GM12878 (cell line): ENCODE measurements at regions not wholly inside any gene's neighbourhood (a gene's known extent, or its start where the extent isn't known, plus 50 kb on each side); places are given as distances from the start of the nearest gene placed in this dataset.

ENCODE experiments used
- ATAC-seq: fragments of 200-7000 bp; cut with Tn5 transposase; 3 replicates; pipeline ENCODE4 v1.9.1; 2020; ENCODE audit warnings: mild to moderate bottlenecking, moderate library complexity
- BruUV-seq: library from RNA; stranded (reverse); fragments of 400-500 nt; replicated peaks from 2 replicates; lab custom pipeline; 2021; lab: Mats Ljungman, UMichigan
- CTCF ChIA-PET: fragments of 300-600 bp; sonication (Branson Sonifier 250); formaldehyde crosslinking; extraction: SDS; loops from one replicate; lab custom pipeline; 2021; ENCODE audit warnings: inconsistent platforms; lab: Yijun Ruan, JAX
- POLR2A ChIA-PET: fragments of 350-600 bp; formaldehyde crosslinking; extraction: SDS; loops from one replicate; lab custom pipeline; 2021; ENCODE audit warnings: inconsistent platforms; lab: Charles Lee
- RAD21 ChIA-PET: fragments of 300-600 bp; sonication (Branson Sonifier 250); formaldehyde crosslinking; loops from one replicate; lab custom pipeline; 2023; ENCODE audit warnings: antibody characterized with exemption; ENCODE audit not compliant: unreplicated experiment; lab: Charles Lee
- SMC1A ChIA-PET: fragments of 300-600 bp; sonication (Branson Sonifier 250); formaldehyde crosslinking; loops from one replicate; lab custom pipeline; 2023; ENCODE audit not compliant: unreplicated experiment, uncharacterized antibody; lab: Charles Lee
- DNase-seq: peaks from one replicate; pipeline ENCODE4 v3.0.0-alpha.2; 2011; ENCODE audit warnings: low read depth, low spot score
- FAIRE-seq: peaks from 3 replicates; lab custom pipeline; 2011; peaks lifted over from hg19 to GRCh38; lab: Jason Lieb, UNC
- H2AFZ ChIP-seq: 2 replicates; pipeline ENCODE4 v1.6.0; 2011; ENCODE audit warnings: low read depth, low read length, control low read depth; ENCODE audit not compliant: control insufficient read depth
- H3K27ac ChIP-seq: 2 replicates; pipeline ENCODE4 v1.5.1; 2011; ENCODE audit warnings: control low read depth; ENCODE audit not compliant: control insufficient read depth, insufficient read depth
- H3K27me3 ChIP-seq, 2 experiments: replicated peaks in 1 of 2; 2 replicates each; pipeline versions ENCODE4 v1.6.0 to v1.6.1; 2011; ENCODE audit warnings: low read length in 1 of 2; ENCODE audit not compliant: control insufficient read depth in 2 of 2, insufficient read depth in 2 of 2
- H3K36me3 ChIP-seq, 2 experiments: 2 replicates each; pipeline ENCODE4 v1.5.1; 2011; ENCODE audit warnings: low read length in 1 of 2; ENCODE audit not compliant: control insufficient read depth in 2 of 2, insufficient read depth in 2 of 2
- H3K4me1 ChIP-seq: 2 replicates; pipeline ENCODE4 v1.6.1; 2011; ENCODE audit warnings: mild to moderate bottlenecking, low read length, moderate library complexity, mixed read lengths; ENCODE audit not compliant: control insufficient read depth, insufficient read depth
- H3K4me2 ChIP-seq: 2 replicates; pipeline ENCODE4 v1.6.0; 2011; ENCODE audit warnings: control low read depth; ENCODE audit not compliant: control insufficient read depth, insufficient read depth
- H3K4me3 ChIP-seq: fragments of 200-600 bp; sonication (generic); 2 replicates; pipeline ENCODE4 v1.5.1; 2016
- H3K79me2 ChIP-seq: 2 replicates; pipeline ENCODE4 v1.6.0; 2011; ENCODE audit warnings: low read length; ENCODE audit not compliant: control insufficient read depth, insufficient read depth
- H3K9ac ChIP-seq: 2 replicates; pipeline ENCODE4 v1.8.0; 2011; ENCODE audit warnings: low read length, control low read depth, mixed read lengths; ENCODE audit not compliant: control insufficient read depth, insufficient read depth
- H3K9me3 ChIP-seq: replicated peaks from 3 replicates; pipeline ENCODE4 v1.5.1; 2011; ENCODE audit warnings: mild to moderate bottlenecking, low read length; ENCODE audit not compliant: control insufficient read depth, insufficient read depth
- H4K20me1 ChIP-seq: 2 replicates; pipeline ENCODE4 v1.6.0; 2011; ENCODE audit not compliant: control insufficient read depth, insufficient read depth
- DPF2 ChIP-seq: fragments of 450-650 bp; IDR thresholded peaks from 2 replicates; pipeline ENCODE4 v1.6.1; 2017; ENCODE audit warnings: mild to moderate bottlenecking
- GATAD2B ChIP-seq: fragments of 450-650 bp; conservative IDR thresholded peaks from 2 replicates; pipeline ENCODE4 v1.6.1; 2017; ENCODE audit warnings: low read depth, mild to moderate bottlenecking, moderate library complexity
- NBN ChIP-seq: fragments of 450-650 bp; IDR thresholded peaks from 2 replicates; pipeline ENCODE4 v1.6.1; 2016
- NFXL1 ChIP-seq: fragments of 450-650 bp; IDR thresholded peaks from 2 replicates; pipeline ENCODE4 v1.6.1; 2017; ENCODE audit warnings: antibody characterized with exemption, mild to moderate bottlenecking, borderline replicate concordance
- NRF1 ChIP-seq: conservative IDR thresholded peaks from 2 replicates; pipeline ENCODE4 v1.6.1; 2011; ENCODE audit warnings: mild to moderate bottlenecking, low read depth, low read length, improper control_type of control experiment
- RCOR1 ChIP-seq: conservative IDR thresholded peaks from 2 replicates; pipeline ENCODE4 v1.6.1; 2012; ENCODE audit warnings: low read depth, low read length, improper control_type of control experiment
- SRF ChIP-seq, 2 experiments: IDR thresholded peaks; 2 replicates each; pipeline ENCODE4 v1.6.1; 2011; ENCODE audit warnings: low read depth in 2 of 2, low read length in 2 of 2, mild to moderate bottlenecking in 1 of 2, moderate library complexity in 1 of 2
- STAT1 ChIP-seq: fragments of 450-650 bp; conservative IDR thresholded peaks from 2 replicates; pipeline ENCODE4 v1.6.1; 2014; ENCODE audit warnings: antibody characterized with exemption, mild to moderate bottlenecking
- TBL1XR1 ChIP-seq: IDR thresholded peaks from 2 replicates; pipeline ENCODE4 v1.6.1; 2012; ENCODE audit warnings: low read depth, low read length, improper control_type of control experiment
- USF2 ChIP-seq: IDR thresholded peaks from 2 replicates; pipeline ENCODE4 v1.6.1; 2011; ENCODE audit warnings: low read depth, low read length, improper control_type of control experiment, borderline replicate concordance
- ZNF24 ChIP-seq: fragments of 450-650 bp; IDR thresholded peaks from 2 replicates; pipeline ENCODE4 v1.6.1; 2017; ENCODE audit warnings: antibody characterized with exemption, mild to moderate bottlenecking
- ZSCAN29 ChIP-seq: fragments of 450-650 bp; IDR thresholded peaks from 2 replicates; pipeline ENCODE4 v1.6.1; 2017; ENCODE audit warnings: mild to moderate bottlenecking, moderate library complexity
- WGBS: methylation state at CpG from one replicate; pipeline ENCODE4 v1.1.6; 2016; ENCODE audit warnings: low lambda C conversion rate; ENCODE audit not compliant: insufficient replicate concordance, insufficient coverage; ENCODE audit errors: missing lambda C conversion rate; 5-methylcytosine and 5-hydroxymethylcytosine counted together
- in situ Hi-C: fragments of 300-500 bp; cut with MboI; formaldehyde crosslinking; loops from 9 replicates; pipeline ENCODE4 v1.14.3; 2018; ENCODE audit warnings: mixed read lengths
- intact Hi-C: fragments of 100-400 bp; cut with micrococcal nuclease; formaldehyde crosslinking; loops from one replicate; pipeline ENCODE4 v1.14.2; 2022; ENCODE audit not compliant: unreplicated experiment
- TF ChIP-seq, protein P1 (sequence below), 3 experiments: IDR thresholded peaks in 2 of 3; conservative IDR thresholded peaks in 1 of 3; 2 replicates each; pipeline ENCODE4 v1.5.1; 2011; ENCODE audit warnings: low read depth in 3 of 3, low read length in 3 of 3, mild to moderate bottlenecking in 3 of 3, control low read depth in 2 of 3, moderate library complexity in 2 of 3, inconsistent platforms in 1 of 3, mixed read lengths in 1 of 3; ENCODE audit not compliant: control insufficient read depth in 2 of 3, insufficient read depth in 1 of 3; ENCODE audit errors: extremely low read depth in 1 of 3

GRCh38 chr11:45337583-45338360 lies 51.6 kb upstream of the SYT13 start:
- DNase-seq (no peak), ATAC-seq (no peak), FAIRE-seq (no peak)
- H4K20me1 ChIP-seq, result no peaks in the 10 kb centered on the region
- no peaks in the 10 kb centered on the region for H3K79me2 ChIP-seq
- ChIA-PET POLR2A (no interaction called here), CTCF (interaction anchor here (1.4 kb wide), 1 partner anchor 434 kb away, joined by 9 read pairs; no protein-coding TSS in a partner anchor), RAD21 (no interaction called here), SMC1A (interaction anchor here (0.8 to 1.2 kb wide), 2 partner anchors 228 to 232 kb away, joined by 3 read pairs; no protein-coding TSS in a partner anchor)
- no peaks in the 10 kb centered on the region; the same call in 2 of the 3 replicates for H3K9me3 ChIP-seq
- BruUV-seq, result no TSS peak
- no peak overlapping the region for H3K27ac ChIP-seq
- no peak overlapping the region for H3K4me2 ChIP-seq
- TF ChIP-seq DPF2 (no peak), RCOR1 (no peak), TBL1XR1 (no peak), SRF (IDR thresholded peaks at IDR 0.05; ENCODE audit: low read depth in 2 of 2, low read length in 2 of 2) (no peak), ZSCAN29 (no peak), NRF1 (no peak), USF2 (no peak), STAT1 (no peak), GATAD2B (no peak), ZNF24 (no peak), NFXL1 (no peak), NBN (no peak)
- TF ChIP-seq, protein P1, sequence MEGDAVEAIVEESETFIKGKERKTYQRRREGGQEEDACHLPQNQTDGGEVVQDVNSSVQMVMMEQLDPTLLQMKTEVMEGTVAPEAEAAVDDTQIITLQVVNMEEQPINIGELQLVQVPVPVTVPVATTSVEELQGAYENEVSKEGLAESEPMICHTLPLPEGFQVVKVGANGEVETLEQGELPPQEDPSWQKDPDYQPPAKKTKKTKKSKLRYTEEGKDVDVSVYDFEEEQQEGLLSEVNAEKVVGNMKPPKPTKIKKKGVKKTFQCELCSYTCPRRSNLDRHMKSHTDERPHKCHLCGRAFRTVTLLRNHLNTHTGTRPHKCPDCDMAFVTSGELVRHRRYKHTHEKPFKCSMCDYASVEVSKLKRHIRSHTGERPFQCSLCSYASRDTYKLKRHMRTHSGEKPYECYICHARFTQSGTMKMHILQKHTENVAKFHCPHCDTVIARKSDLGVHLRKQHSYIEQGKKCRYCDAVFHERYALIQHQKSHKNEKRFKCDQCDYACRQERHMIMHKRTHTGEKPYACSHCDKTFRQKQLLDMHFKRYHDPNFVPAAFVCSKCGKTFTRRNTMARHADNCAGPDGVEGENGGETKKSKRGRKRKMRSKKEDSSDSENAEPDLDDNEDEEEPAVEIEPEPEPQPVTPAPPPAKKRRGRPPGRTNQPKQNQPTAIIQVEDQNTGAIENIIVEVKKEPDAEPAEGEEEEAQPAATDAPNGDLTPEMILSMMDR (IDR thresholded peaks at IDR 0.05 in 2 of 3, conservative IDR thresholded peaks at IDR 0.05 in 1 of 3; ENCODE audit: control insufficient read depth in 2 of 3, extremely low read depth in 1 of 3, insufficient read depth in 1 of 3, low read depth in 3 of 3, low read length in 3 of 3), result no peak
- no peak overlapping the region for H3K4me3 ChIP-seq
- peaks cover 10% of the 10 kb centered on the region; the same call in 1 of the 2 replicates for H3K4me1 ChIP-seq
- intact Hi-C loops, result no loop called here
- in situ Hi-C loops, result loop anchor here (25.0 kb wide), 1 partner anchor 400 kb away; no protein-coding TSS in a partner anchor
- H3K9ac ChIP-seq, result no peak overlapping the region
- no peaks in the 10 kb centered on the region for H3K27me3 ChIP-seq
- 49% methylated on average over 10 of the region's 10 CpGs for WGBS
- no peak overlapping the region for H2AFZ ChIP-seq
- no peaks in the 10 kb centered on the region for H3K36me3 ChIP-seq
